ENCODE measurements at regions not wholly inside any gene's neighbourhood (a gene's known extent, or its start where the extent isn't known, plus 50 kb on each side); places are given as distances from the start of the nearest gene placed in this dataset.

GRCh38 chr5:85841653-85842052 lies 776.1 kb upstream of the COX7C start:
- ChIA-PET CTCF (interaction anchor here (1.2 kb wide), 1 partner anchor 10 kb away, joined by 6 read pairs; no protein-coding TSS in a partner anchor), POLR2A (no interaction called here)
- DNase-seq (ENCODE audit: extremely low spot score), result no peak
- TF ChIP-seq, protein P1, sequence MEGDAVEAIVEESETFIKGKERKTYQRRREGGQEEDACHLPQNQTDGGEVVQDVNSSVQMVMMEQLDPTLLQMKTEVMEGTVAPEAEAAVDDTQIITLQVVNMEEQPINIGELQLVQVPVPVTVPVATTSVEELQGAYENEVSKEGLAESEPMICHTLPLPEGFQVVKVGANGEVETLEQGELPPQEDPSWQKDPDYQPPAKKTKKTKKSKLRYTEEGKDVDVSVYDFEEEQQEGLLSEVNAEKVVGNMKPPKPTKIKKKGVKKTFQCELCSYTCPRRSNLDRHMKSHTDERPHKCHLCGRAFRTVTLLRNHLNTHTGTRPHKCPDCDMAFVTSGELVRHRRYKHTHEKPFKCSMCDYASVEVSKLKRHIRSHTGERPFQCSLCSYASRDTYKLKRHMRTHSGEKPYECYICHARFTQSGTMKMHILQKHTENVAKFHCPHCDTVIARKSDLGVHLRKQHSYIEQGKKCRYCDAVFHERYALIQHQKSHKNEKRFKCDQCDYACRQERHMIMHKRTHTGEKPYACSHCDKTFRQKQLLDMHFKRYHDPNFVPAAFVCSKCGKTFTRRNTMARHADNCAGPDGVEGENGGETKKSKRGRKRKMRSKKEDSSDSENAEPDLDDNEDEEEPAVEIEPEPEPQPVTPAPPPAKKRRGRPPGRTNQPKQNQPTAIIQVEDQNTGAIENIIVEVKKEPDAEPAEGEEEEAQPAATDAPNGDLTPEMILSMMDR (IDR thresholded peaks at IDR 0.05; ENCODE audit: control extremely low read depth, extremely low read depth, low read depth, missing control alignments), result no peak

DNA sequence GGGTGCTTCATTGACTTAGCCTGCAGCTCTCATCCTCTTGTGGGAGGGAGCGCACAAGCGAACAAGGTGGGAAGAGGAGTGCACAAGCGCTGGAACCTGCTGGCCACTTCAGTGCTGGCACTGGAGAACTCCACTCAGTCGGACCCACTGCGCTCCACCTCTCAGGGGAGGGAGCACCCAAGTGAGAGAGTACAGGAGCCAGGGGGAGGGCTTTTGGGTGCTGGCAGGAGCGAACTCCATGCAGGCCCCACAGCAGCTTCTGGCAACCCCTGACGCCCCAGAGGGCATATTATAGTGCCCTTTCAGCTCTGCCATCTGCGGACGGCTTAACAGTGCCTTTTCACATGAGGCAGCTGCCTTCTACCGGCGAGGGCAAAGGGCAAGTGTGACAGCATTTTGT lies 774.2 kb upstream of the COX7C start:
- CTCF ChIA-PET, result no interaction called here
- POLR2A ChIA-PET, result no interaction called here
- TF ChIP-seq, protein P1 (IDR thresholded peaks at IDR 0.05; ENCODE audit: control extremely low read depth, extremely low read depth, low read depth, missing control alignments), result no peak
- DNase-seq (ENCODE audit: extremely low spot score), result no peak

DNA sequence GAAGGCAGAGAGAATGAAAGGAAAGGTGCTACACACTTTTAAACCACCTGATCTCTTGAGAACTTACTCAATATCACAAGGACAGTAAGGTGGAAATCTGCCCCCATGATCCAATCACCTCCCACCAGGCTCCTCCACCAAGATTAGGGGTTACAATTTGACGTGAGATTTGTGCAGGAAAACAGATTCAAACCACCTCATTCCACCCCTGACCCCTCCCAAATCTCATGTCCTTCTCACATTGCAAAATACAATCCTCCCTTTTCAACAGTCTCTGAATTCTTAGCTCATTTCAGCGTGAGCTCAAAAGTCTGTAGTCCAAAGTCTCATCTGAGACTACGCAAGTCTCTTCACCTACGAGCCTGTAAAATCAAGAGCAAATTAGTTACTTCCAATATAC lies 768.3 kb upstream of the COX7C start:
- TF ChIP-seq, protein P1 (IDR thresholded peaks at IDR 0.05; ENCODE audit: control extremely low read depth, extremely low read depth, low read depth, missing control alignments), result no peak
- ChIA-PET CTCF (interaction anchor here (1.2 to 1.6 kb wide), 3 partner anchors 13 to 35 kb away, joined by 3 read pairs; no protein-coding TSS in a partner anchor), POLR2A (no interaction called here)
- no peak for DNase-seq (ENCODE audit: extremely low spot score)

GRCh38 chr5:85865296-85865695 lies 752.4 kb upstream of the COX7C start:
- TF ChIP-seq, protein P1 (IDR thresholded peaks at IDR 0.05; ENCODE audit: control extremely low read depth, extremely low read depth, low read depth, missing control alignments), result no peak
- POLR2A ChIA-PET, result no interaction called here
- DNase-seq (ENCODE audit: extremely low spot score), result no peak
- CTCF ChIA-PET, result no interaction called here

DNA sequence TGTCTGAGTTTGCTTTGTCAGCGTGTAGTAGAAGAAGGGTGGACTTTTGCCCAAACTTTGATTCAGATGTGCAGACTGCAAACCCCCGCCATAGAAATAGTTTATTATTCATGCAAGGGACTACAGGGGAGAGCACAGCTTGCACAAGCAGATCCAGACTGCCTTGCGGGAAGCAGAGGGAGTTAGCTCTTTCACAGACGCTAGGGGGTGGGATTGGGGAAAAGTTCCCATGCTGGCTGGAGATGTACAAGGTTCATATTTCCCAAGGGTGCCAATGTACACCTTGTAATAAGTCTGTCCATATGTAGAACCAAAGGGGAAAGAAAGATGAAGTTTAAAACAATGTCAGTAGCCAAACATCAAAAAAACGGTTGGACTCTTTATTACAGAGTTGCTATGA lies 749.7 kb upstream of the COX7C start:
- no peak for DNase-seq (ENCODE audit: extremely low spot score)
- POLR2A ChIA-PET, result no interaction called here
- CTCF ChIA-PET, result no interaction called here
- TF ChIP-seq, protein P1 (IDR thresholded peaks at IDR 0.05; ENCODE audit: control extremely low read depth, extremely low read depth, low read depth, missing control alignments), result no peak

- CTCF ChIA-PET, result no interaction called here
- POLR2A ChIA-PET, result no interaction called here
- TF ChIP-seq, protein P1 (IDR thresholded peaks at IDR 0.05; ENCODE audit: control extremely low read depth, extremely low read depth, low read depth, missing control alignments), result no peak
- no peak for DNase-seq (ENCODE audit: extremely low spot score)
Observed at GRCh38 chr5:85893996-85894395, 723.7 kb upstream of the COX7C start.

- TF ChIP-seq, protein P1 (IDR thresholded peaks at IDR 0.05; ENCODE audit: control extremely low read depth, extremely low read depth, low read depth, missing control alignments), result no peak
- CTCF ChIA-PET, result no interaction called here
- DNase-seq (ENCODE audit: extremely low spot score), result no peak
- POLR2A ChIA-PET, result no interaction called here
Observed at GRCh38 chr5:85896514-85896913, 721.2 kb upstream of the COX7C start.

Measured in GM10248 (cell line).